Muscle of leg (tissue), 3 donors: ENCODE measurements at regions not wholly inside any gene's neighbourhood (a gene's known extent, or its start where the extent isn't known, plus 50 kb on each side); places are given as distances from the start of the nearest gene placed in this dataset.

Source experiments
- DNase-seq: peaks from one replicate; pipeline ENCODE4 v3.0.0; 2013
- H3K27ac ChIP-seq: one replicate; pipeline ENCODE4 v1.5.1; 2013; ENCODE audit warnings: mild to moderate bottlenecking, low read length, control low read depth
- H3K27me3 ChIP-seq: one replicate; pipeline ENCODE4 v1.6.1; 2013; ENCODE audit warnings: low read length; ENCODE audit not compliant: control insufficient read depth, insufficient read depth
- H3K36me3 ChIP-seq: one replicate; pipeline ENCODE4 v1.6.1; 2013; ENCODE audit warnings: low read length; ENCODE audit not compliant: control insufficient read depth, insufficient read depth
- H3K4me1 ChIP-seq: one replicate; pipeline ENCODE4 v1.6.1; 2013; ENCODE audit warnings: low read length; ENCODE audit not compliant: control insufficient read depth, insufficient read depth
- H3K4me3 ChIP-seq: one replicate; pipeline ENCODE4 v1.5.1; 2013; ENCODE audit warnings: low read length, control low read depth
- H3K9me3 ChIP-seq: replicated peaks from 2 replicates; pipeline ENCODE4 v1.6.1; 2013; ENCODE audit warnings: low read depth, low read length; ENCODE audit not compliant: control insufficient read depth
- WGBS: methylation state at CpG from one replicate; pipeline ENCODE4 v1.1.5; 2013; ENCODE audit warnings: missing lambda C conversion rate; ENCODE audit not compliant: insufficient coverage; 5-methylcytosine and 5-hydroxymethylcytosine counted together

GRCh38 chr18:78123926-78124797, 855.5 kb upstream of the SALL3 start:
- H3K9me3 ChIP-seq, result peaks cover 4% of the 10 kb centered on the region
- peaks cover 3% of the 10 kb centered on the region for H3K4me1 ChIP-seq
- peak; percentile 4 for DNase-seq
- no peak overlapping the region for H3K27ac ChIP-seq
- H3K27me3 ChIP-seq, result peaks cover 2% of the 10 kb centered on the region
- WGBS, result 64% methylated on average over 31 of the region's 34 CpGs
- no peaks in the 10 kb centered on the region for H3K36me3 ChIP-seq
- no peak overlapping the region for H3K4me3 ChIP-seq

GRCh38 chr18:78125206-78125896, 854.3 kb upstream of the SALL3 start:
- DNase-seq, result peak; percentile 6
- H3K4me1 ChIP-seq, result peaks cover 3% of the 10 kb centered on the region
- H3K27me3 ChIP-seq, result peaks cover 2% of the 10 kb centered on the region
- H3K4me3 ChIP-seq, result no peak overlapping the region
- H3K9me3 ChIP-seq, result peaks cover 2% of the 10 kb centered on the region
- H3K27ac ChIP-seq, result no peak overlapping the region
- H3K36me3 ChIP-seq, result no peaks in the 10 kb centered on the region
- 95% methylated on average over 7 of the region's 7 CpGs for WGBS

- DNase-seq, result no peak
- peaks cover 3% of the 10 kb centered on the region for H3K4me1 ChIP-seq
- H3K27me3 ChIP-seq, result peaks cover 4% of the 10 kb centered on the region
- H3K27ac ChIP-seq, result no peak overlapping the region
- 91% methylated on average over 11 of the region's 13 CpGs for WGBS
- H3K9me3 ChIP-seq, result no peaks in the 10 kb centered on the region
- H3K36me3 ChIP-seq, result no peaks in the 10 kb centered on the region
- no peak overlapping the region for H3K4me3 ChIP-seq
Measured at GRCh38 chr18:78126106-78126505, 853.5 kb upstream of the SALL3 start.

- H3K36me3 ChIP-seq, result no peaks in the 10 kb centered on the region
- H3K27me3 ChIP-seq, result peaks cover 4% of the 10 kb centered on the region
- H3K27ac ChIP-seq, result no peak overlapping the region
- H3K4me1 ChIP-seq, result peaks cover 3% of the 10 kb centered on the region
- no peak overlapping the region for H3K4me3 ChIP-seq
- WGBS, result 14% methylated on average over 12 of the region's 21 CpGs
- no peaks in the 10 kb centered on the region for H3K9me3 ChIP-seq
- DNase-seq, result peak; percentile 14
Measured at GRCh38 chr18:78126536-78126935, 853.1 kb upstream of the SALL3 start.

- H3K9me3 ChIP-seq, result no peaks in the 10 kb centered on the region
- H3K4me3 ChIP-seq, result no peak overlapping the region
- DNase-seq, result no peak
- H3K4me1 ChIP-seq, result peaks cover 3% of the 10 kb centered on the region
- 55% methylated on average over 14 of the region's 20 CpGs for WGBS
- H3K27me3 ChIP-seq, result peaks cover 4% of the 10 kb centered on the region
- no peak overlapping the region for H3K27ac ChIP-seq
- H3K36me3 ChIP-seq, result no peaks in the 10 kb centered on the region
Measured at GRCh38 chr18:78127041-78127440, 852.6 kb upstream of the SALL3 start.

GRCh38 chr18:78128004-78128403, 851.6 kb upstream of the SALL3 start:
- H3K36me3 ChIP-seq, result no peaks in the 10 kb centered on the region
- 77% methylated on average over 8 of the region's 8 CpGs for WGBS

GRCh38 chr18:78129260-78129659, 850.4 kb upstream of the SALL3 start:
- 66% methylated on average over 2 of the region's 8 CpGs for WGBS
- H3K9me3 ChIP-seq, result no peaks in the 10 kb centered on the region
- H3K4me1 ChIP-seq, result no peaks in the 10 kb centered on the region
- no peak overlapping the region for H3K4me3 ChIP-seq
- no peak for DNase-seq
- no peak overlapping the region for H3K27ac ChIP-seq
- peaks cover 4% of the 10 kb centered on the region for H3K27me3 ChIP-seq
- no peaks in the 10 kb centered on the region for H3K36me3 ChIP-seq

More at GRCh38 chr18:78128004-78128403, 851.6 kb upstream of the SALL3 start:
- H3K27me3 ChIP-seq, result peaks cover 4% of the 10 kb centered on the region
- no peaks in the 10 kb centered on the region for H3K9me3 ChIP-seq
- peaks cover 2% of the 10 kb centered on the region for H3K4me1 ChIP-seq
- no peak for DNase-seq
- H3K4me3 ChIP-seq, result no peak overlapping the region
- H3K27ac ChIP-seq, result no peak overlapping the region

GRCh38 chr18:78130232-78131195, 849.1 kb upstream of the SALL3 start:
- no peak overlapping the region for H3K27ac ChIP-seq
- DNase-seq, result no peak
- no peak overlapping the region for H3K4me3 ChIP-seq
- no peaks in the 10 kb centered on the region for H3K4me1 ChIP-seq
- H3K27me3 ChIP-seq, result peaks cover 4% of the 10 kb centered on the region
- no peaks in the 10 kb centered on the region for H3K9me3 ChIP-seq
- 39% methylated on average over 12 of the region's 12 CpGs for WGBS
- H3K36me3 ChIP-seq, result no peaks in the 10 kb centered on the region

- WGBS, result 89% methylated on average over 5 of the region's 7 CpGs
- Histone ChIP-seq H3K4me3 (no peak overlapping the region), H3K36me3 (no peaks in the 10 kb centered on the region), H3K9me3 (no peaks in the 10 kb centered on the region), H3K27me3 (peaks cover 4% of the 10 kb centered on the region), H3K4me1 (no peaks in the 10 kb centered on the region), H3K27ac (no peak overlapping the region)
- DNase-seq, result no peak
Measured at GRCh38 chr18:78133729-78134128, 845.9 kb upstream of the SALL3 start.
